ENCODE measurements at regions not wholly inside any gene's neighbourhood (a gene's known extent, or its start where the extent isn't known, plus 50 kb on each side); places are given as distances from the start of the nearest gene placed in this dataset.

- Histone ChIP-seq H3K36me3 (ENCODE audit: insufficient read depth, low read length, poor library complexity, severe bottlenecking) (no peaks in the 10 kb centered on the region), H3K27ac (ENCODE audit: low read depth, low read length, poor library complexity, severe bottlenecking) (no peak overlapping the region), H3K27me3 (replicated peaks; ENCODE audit: insufficient read depth, low read depth, low read length, poor library complexity) (peaks cover 49% of the 10 kb centered on the region), H3K9me3 (ENCODE audit: low read depth, low read length, poor library complexity, severe bottlenecking) (no peaks in the 10 kb centered on the region), H3K4me1 (ENCODE audit: insufficient read depth, low read length, poor library complexity, severe bottlenecking) (no peaks in the 10 kb centered on the region), H3K4me3 (ENCODE audit: low read depth, low read length, poor library complexity, severe bottlenecking) (no peak overlapping the region)
- CTCF ChIA-PET: no interaction called here
- intact Hi-C loops (cut with micrococcal nuclease; ENCODE audit: unreplicated experiment): no loop called here
- POLR2A ChIA-PET (ENCODE audit: low non-redundant PET): no interaction called here
- TF ChIP-seq EZH2 (IDR thresholded peaks at IDR 0.05; ENCODE audit: borderline replicate concordance, low read depth, low read length, poor library complexity, severe bottlenecking): no peak
- TF ChIP-seq CTCF (conservative IDR thresholded peaks at IDR 0.05; ENCODE audit: low read depth, low read length): no peak
- BruUV-seq (replicated peaks): no TSS peak
- no peak for DNase-seq (ENCODE audit: low spot score)
These were observed 375.6 kb downstream of the ICE1 start for GRCh38 chr5:5798041-5798440.

GRCh38 chr5:5795074-5795771 is 372.7 kb downstream of the ICE1 start:
- Histone ChIP-seq H3K9me3 (ENCODE audit: low read depth, low read length, poor library complexity, severe bottlenecking) (no peaks in the 10 kb centered on the region), H3K27ac (ENCODE audit: low read depth, low read length, poor library complexity, severe bottlenecking) (no peak overlapping the region), H3K4me3 (ENCODE audit: low read depth, low read length, poor library complexity, severe bottlenecking) (no peak overlapping the region), H3K4me1 (ENCODE audit: insufficient read depth, low read length, poor library complexity, severe bottlenecking) (no peaks in the 10 kb centered on the region), H3K36me3 (ENCODE audit: insufficient read depth, low read length, poor library complexity, severe bottlenecking) (no peaks in the 10 kb centered on the region), H3K27me3 (replicated peaks; ENCODE audit: insufficient read depth, low read depth, low read length, poor library complexity) (peaks cover 48% of the 10 kb centered on the region)
- POLR2A ChIA-PET (ENCODE audit: low non-redundant PET): no interaction called here
- TF ChIP-seq EZH2 (IDR thresholded peaks at IDR 0.05; ENCODE audit: borderline replicate concordance, low read depth, low read length, poor library complexity, severe bottlenecking): no peak
- no peak for TF ChIP-seq CTCF (conservative IDR thresholded peaks at IDR 0.05; ENCODE audit: low read depth, low read length)
- BruUV-seq (replicated peaks): no TSS peak
- intact Hi-C loops (cut with micrococcal nuclease; ENCODE audit: unreplicated experiment): no loop called here
- CTCF ChIA-PET: no interaction called here
- no peak for DNase-seq (ENCODE audit: low spot score)

GRCh38 chr5:5794118-5794560 is 371.7 kb downstream of the ICE1 start:
- Histone ChIP-seq H3K27me3 (replicated peaks; ENCODE audit: insufficient read depth, low read depth, low read length, poor library complexity) (peaks cover 48% of the 10 kb centered on the region), H3K9me3 (ENCODE audit: low read depth, low read length, poor library complexity, severe bottlenecking) (no peaks in the 10 kb centered on the region), H3K4me1 (ENCODE audit: insufficient read depth, low read length, poor library complexity, severe bottlenecking) (no peaks in the 10 kb centered on the region), H3K27ac (ENCODE audit: low read depth, low read length, poor library complexity, severe bottlenecking) (no peak overlapping the region), H3K4me3 (ENCODE audit: low read depth, low read length, poor library complexity, severe bottlenecking) (no peak overlapping the region), H3K36me3 (ENCODE audit: insufficient read depth, low read length, poor library complexity, severe bottlenecking) (no peaks in the 10 kb centered on the region)
- intact Hi-C loops (cut with micrococcal nuclease; ENCODE audit: unreplicated experiment): no loop called here
- TF ChIP-seq EZH2 (IDR thresholded peaks at IDR 0.05; ENCODE audit: borderline replicate concordance, low read depth, low read length, poor library complexity, severe bottlenecking) (no peak), CTCF (conservative IDR thresholded peaks at IDR 0.05; ENCODE audit: low read depth, low read length) (no peak)
- BruUV-seq (replicated peaks): no TSS peak
- POLR2A ChIA-PET (ENCODE audit: low non-redundant PET): no interaction called here
- CTCF ChIA-PET: no interaction called here
- DNase-seq (ENCODE audit: low spot score): no peak
